GM21447 (cell line): ENCODE measurements at regions not wholly inside any gene's neighbourhood (a gene's known extent, or its start where the extent isn't known, plus 50 kb on each side); places are given as distances from the start of the nearest gene placed in this dataset.

Experiments
- ATAC-seq: cut with Tn5 transposase; IDR thresholded peaks from one replicate; pipeline ENCODE4 v1.9.1; 2021; ENCODE audit not compliant: unreplicated experiment

DNA sequence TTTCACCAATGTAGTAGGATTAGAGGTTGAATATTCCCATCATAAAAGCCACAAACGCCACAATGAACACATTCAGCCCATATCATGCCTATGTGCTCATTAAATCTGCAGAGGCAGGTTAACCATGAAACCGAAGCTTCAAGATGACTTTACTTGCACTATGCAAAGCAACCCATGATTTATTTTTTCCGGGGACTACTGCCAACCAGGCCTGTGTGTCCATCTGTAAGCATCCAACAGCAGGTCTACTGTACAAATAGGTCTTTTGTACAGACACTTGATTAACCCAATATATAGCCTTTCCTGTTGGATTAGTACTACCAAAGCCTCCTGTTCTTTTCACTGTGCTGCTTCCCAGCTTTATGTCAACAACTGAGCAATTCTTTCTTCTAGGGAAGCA is 104.9 kb upstream of the CDH10 start:
- ATAC-seq: no peak

- ATAC-seq: no peak
These were observed 102.5 kb upstream of the CDH10 start for GRCh38 chr5:24747327-24747726.

DNA sequence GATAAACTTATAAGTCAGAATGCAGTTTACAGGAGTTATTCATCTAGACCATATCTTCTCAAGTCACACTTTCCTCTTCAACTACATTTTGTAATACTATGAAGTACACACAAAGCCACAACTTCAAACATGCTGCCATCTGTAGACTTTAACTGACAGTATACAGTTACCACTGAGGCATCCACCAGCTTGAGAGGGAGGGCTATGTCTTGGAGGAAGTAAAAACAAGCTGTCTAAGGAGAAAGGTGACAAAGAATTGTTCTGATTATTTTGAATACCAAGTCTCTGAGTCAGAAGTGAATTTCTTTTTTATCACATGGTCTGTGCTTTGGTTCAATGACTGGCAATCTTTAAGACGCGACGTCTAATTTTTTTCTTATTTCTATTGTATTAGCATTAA is 97.6 kb upstream of the CDH10 start:
- ATAC-seq: no peak

- no peak for ATAC-seq
These were observed 92.4 kb upstream of the CDH10 start for GRCh38 chr5:24737163-24737562.

- no peak for ATAC-seq
These were observed 90.5 kb upstream of the CDH10 start for GRCh38 chr5:24735284-24735683.

DNA sequence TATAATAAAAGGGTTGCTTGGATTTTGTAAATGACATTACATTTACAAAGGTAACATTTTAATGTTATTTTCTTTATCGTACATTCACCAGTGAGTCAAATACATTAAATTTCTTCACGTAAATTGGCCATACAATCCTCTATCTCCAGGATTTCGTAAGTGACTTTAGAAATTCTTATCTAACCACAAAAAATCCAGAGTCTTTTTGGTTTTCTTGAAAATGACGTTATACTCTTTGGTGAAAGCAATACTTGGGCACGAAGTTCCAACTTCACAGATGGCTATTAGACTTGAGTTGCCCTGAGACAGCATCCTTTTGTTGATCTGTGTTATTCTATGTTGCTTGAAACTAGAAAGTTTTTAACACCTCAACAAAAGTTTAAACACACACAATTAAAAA is 87.4 kb upstream of the CDH10 start:
- ATAC-seq: no peak

DNA sequence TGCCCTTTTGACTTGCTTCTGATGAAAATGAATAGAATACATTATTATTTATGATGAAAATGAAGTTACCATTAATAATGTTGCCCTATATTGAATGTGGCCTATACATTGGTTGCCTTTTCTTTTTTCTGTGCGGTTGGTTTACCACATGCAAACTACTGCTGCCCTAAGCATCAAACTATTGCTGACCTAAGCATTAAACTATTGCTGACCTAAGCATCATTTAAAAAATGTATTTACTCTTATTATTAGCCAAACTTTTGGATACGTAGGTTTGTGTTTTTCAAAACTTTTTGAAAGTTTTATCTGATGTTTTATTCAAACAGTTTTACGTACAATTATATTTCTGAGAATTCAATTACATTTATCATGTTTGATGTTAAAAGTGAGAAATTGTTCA is 76.0 kb upstream of the CDH10 start:
- ATAC-seq: no peak

DNA sequence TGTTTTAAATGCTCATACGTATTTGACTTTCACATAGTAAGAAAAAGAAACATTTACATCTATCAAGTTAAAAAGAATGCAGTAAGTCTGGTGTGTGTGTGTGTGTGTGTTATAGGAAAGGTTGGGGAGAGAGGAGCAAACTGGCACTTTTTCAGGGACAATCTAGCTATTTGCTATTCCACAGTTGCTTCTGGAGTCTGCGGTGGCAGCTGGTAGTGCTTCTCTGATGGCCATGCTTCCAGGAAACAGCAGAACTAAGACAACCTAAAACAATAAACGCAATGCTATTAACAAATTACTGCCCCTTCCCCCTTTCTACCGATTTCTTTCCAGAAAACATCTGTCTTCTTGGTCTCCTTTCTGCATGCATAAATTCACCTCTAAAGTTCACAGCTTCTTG is 70.0 kb upstream of the CDH10 start:
- ATAC-seq: no peak

GRCh38 chr5:24712947-24713346 is 68.2 kb upstream of the CDH10 start:
- no peak for ATAC-seq

DNA sequence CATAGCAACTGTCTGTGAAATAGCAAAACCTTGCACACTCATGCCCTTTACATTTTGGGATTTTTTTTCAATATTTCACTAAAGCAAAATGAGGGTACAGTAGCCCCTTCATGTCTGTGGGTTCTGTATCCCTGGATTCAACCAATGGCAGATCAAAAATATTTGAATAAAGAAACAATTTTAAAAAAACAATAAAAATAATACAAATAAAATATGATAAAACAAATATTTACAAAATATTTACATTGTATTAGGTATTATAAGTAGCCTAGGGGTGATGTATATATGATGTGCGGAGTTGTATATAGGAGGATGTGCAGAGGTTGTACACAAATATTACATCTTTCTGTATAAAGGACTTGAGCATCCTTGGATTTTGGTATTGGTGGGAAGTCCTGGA is 67.3 kb upstream of the CDH10 start:
- no peak for ATAC-seq

DNA sequence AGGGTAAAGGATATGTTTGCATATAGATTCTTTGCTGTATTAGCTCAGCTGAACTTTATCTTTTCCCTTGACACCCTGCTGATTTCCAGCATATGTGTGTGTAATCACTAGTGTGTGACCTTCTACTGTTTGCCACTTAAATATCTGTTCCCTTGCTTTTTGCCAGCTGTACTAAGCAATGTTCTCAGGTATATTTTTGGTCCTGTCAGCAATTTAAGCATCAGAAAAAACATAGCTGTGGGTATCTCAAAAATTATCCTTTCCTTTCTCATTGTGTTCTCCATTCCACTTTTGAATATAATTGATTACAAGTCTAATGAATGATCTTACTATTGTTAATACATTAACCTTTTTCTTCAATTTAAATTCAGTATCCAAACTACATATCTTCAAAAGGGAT is 59.2 kb upstream of the CDH10 start:
- no peak for ATAC-seq
